Mesothelial cell of epicardium (in vitro differentiated cells): ENCODE measurements at regions not wholly inside any gene's neighbourhood (a gene's known extent, or its start where the extent isn't known, plus 50 kb on each side); places are given as distances from the start of the nearest gene placed in this dataset.

Source experiments
- DNase-seq, 2 experiments: peaks; one replicate each; pipeline ENCODE4 v3.0.0; 2021; ENCODE audit warnings: low spot score in 2 of 2; ENCODE audit not compliant: unreplicated experiment in 2 of 2
- H3K27ac Mint-ChIP-seq: 2 replicates; pipeline ENCODE4 v1.8.0; 2021; ENCODE audit warnings: mixed read lengths
- H3K27me3 Mint-ChIP-seq: 2 replicates; pipeline ENCODE4 v1.8.0; 2021; ENCODE audit warnings: low read depth, mixed read lengths
- H3K36me3 Mint-ChIP-seq: 2 replicates; pipeline ENCODE4 v1.8.0; 2021; ENCODE audit warnings: mixed read lengths
- H3K4me1 Mint-ChIP-seq: 2 replicates; pipeline ENCODE4 v1.8.0; 2021; ENCODE audit warnings: mixed read lengths
- H3K4me3 Mint-ChIP-seq: 2 replicates; pipeline ENCODE4 v1.8.0; 2021; ENCODE audit warnings: mild to moderate bottlenecking, moderate library complexity, mixed read lengths
- H3K9me3 Mint-ChIP-seq: 2 replicates; pipeline ENCODE4 v1.8.0; 2021; ENCODE audit warnings: mixed read lengths
- CTCF ChIP-seq: fragments of 200-600 bp; sonication (generic); IDR thresholded peaks from one replicate; pipeline ENCODE4 v1.5.0; 2021; ENCODE audit warnings: antibody characterized with exemption; ENCODE audit not compliant: unreplicated experiment

- Mint-ChIP-seq H3K4me3 (no peak overlapping the region), H3K27me3 (no peaks in the 10 kb centered on the region), H3K4me1 (no peaks in the 10 kb centered on the region), H3K27ac (no peak overlapping the region), H3K36me3 (no peaks in the 10 kb centered on the region), H3K9me3 (peaks cover 13% of the 10 kb centered on the region)
- no peak for DNase-seq
- TF ChIP-seq CTCF = no peak
These were observed 376.6 kb upstream of the TRIB2 start for GRCh38 chr2:12340164-12340563.

- H3K9me3 Mint-ChIP-seq = peaks cover 13% of the 10 kb centered on the region
- H3K27ac Mint-ChIP-seq = no peak overlapping the region
- TF ChIP-seq CTCF = no peak
- no peak for DNase-seq
- no peaks in the 10 kb centered on the region for H3K4me1 Mint-ChIP-seq
- no peaks in the 10 kb centered on the region for H3K27me3 Mint-ChIP-seq
- H3K4me3 Mint-ChIP-seq = no peak overlapping the region
- no peaks in the 10 kb centered on the region for H3K36me3 Mint-ChIP-seq
These were observed 375.5 kb upstream of the TRIB2 start for GRCh38 chr2:12341215-12341614.

GRCh38 chr2:12341920-12342319 is 374.8 kb upstream of the TRIB2 start:
- Mint-ChIP-seq H3K4me3 (no peak overlapping the region), H3K27me3 (no peaks in the 10 kb centered on the region), H3K36me3 (no peaks in the 10 kb centered on the region), H3K4me1 (no peaks in the 10 kb centered on the region), H3K9me3 (peaks cover 13% of the 10 kb centered on the region), H3K27ac (no peak overlapping the region)
- TF ChIP-seq CTCF = no peak
- DNase-seq = no peak

GRCh38 chr2:12343141-12343540 is 373.6 kb upstream of the TRIB2 start:
- H3K27ac Mint-ChIP-seq = no peak overlapping the region
- H3K4me3 Mint-ChIP-seq = no peak overlapping the region
- H3K4me1 Mint-ChIP-seq = peaks cover 3% of the 10 kb centered on the region
- H3K27me3 Mint-ChIP-seq = no peaks in the 10 kb centered on the region
- peaks cover 13% of the 10 kb centered on the region for H3K9me3 Mint-ChIP-seq
- no peak for TF ChIP-seq CTCF
- no peaks in the 10 kb centered on the region for H3K36me3 Mint-ChIP-seq
- DNase-seq = no peak

GRCh38 chr2:12347066-12347493 is 369.7 kb upstream of the TRIB2 start:
- Mint-ChIP-seq H3K4me1 (peaks cover 19% of the 10 kb centered on the region), H3K36me3 (no peaks in the 10 kb centered on the region), H3K4me3 (no peak overlapping the region), H3K9me3 (peaks cover 13% of the 10 kb centered on the region), H3K27me3 (no peaks in the 10 kb centered on the region), H3K27ac (no peak overlapping the region)
- DNase-seq = no peak
- TF ChIP-seq CTCF = no peak

GRCh38 chr2:12348216-12348615 is 368.5 kb upstream of the TRIB2 start:
- H3K36me3 Mint-ChIP-seq = no peaks in the 10 kb centered on the region
- TF ChIP-seq CTCF = no peak

More at GRCh38 chr2:12348216-12348615, 368.5 kb upstream of the TRIB2 start:
- H3K9me3 Mint-ChIP-seq = peaks cover 5% of the 10 kb centered on the region
- H3K27ac Mint-ChIP-seq = no peak overlapping the region
- no peaks in the 10 kb centered on the region for H3K27me3 Mint-ChIP-seq
- peaks cover 21% of the 10 kb centered on the region for H3K4me1 Mint-ChIP-seq
- H3K4me3 Mint-ChIP-seq = no peak overlapping the region
- DNase-seq = no peak
